Chondrocyte (in vitro differentiated cells): ENCODE measurements at regions not wholly inside any gene's neighbourhood (a gene's known extent, or its start where the extent isn't known, plus 50 kb on each side); places are given as distances from the start of the nearest gene placed in this dataset.

Source experiments
- DNase-seq: peaks from one replicate; pipeline ENCODE4 v3.0.0; 2021; ENCODE audit warnings: mixed read lengths, low spot score
- H3K27ac Mint-ChIP-seq: one replicate; pipeline ENCODE4 v1.8.0; 2021; ENCODE audit warnings: mild to moderate bottlenecking, moderate library complexity, mixed read lengths; ENCODE audit not compliant: unreplicated experiment
- H3K27me3 Mint-ChIP-seq: 2 replicates; pipeline ENCODE4 v1.8.0; 2021; ENCODE audit warnings: low read depth, mixed read lengths
- H3K36me3 Mint-ChIP-seq: 2 replicates; pipeline ENCODE4 v1.8.0; 2021; ENCODE audit warnings: low read depth, mixed read lengths
- H3K4me1 Mint-ChIP-seq: 2 replicates; pipeline ENCODE4 v1.8.0; 2021; ENCODE audit warnings: low read depth, mild to moderate bottlenecking, mixed read lengths
- H3K4me3 Mint-ChIP-seq: one replicate; pipeline ENCODE4 v1.8.0; 2021; ENCODE audit warnings: mild to moderate bottlenecking, moderate library complexity, mixed read lengths; ENCODE audit not compliant: unreplicated experiment
- H3K9me3 Mint-ChIP-seq: 2 replicates; pipeline ENCODE4 v1.8.0; 2021; ENCODE audit warnings: low read depth, mixed read lengths
- TF ChIP-seq, protein P1 (sequence below): fragments of 200-600 bp; sonication (generic); IDR thresholded peaks from 2 replicates; pipeline ENCODE4 v1.5.0; 2021; ENCODE audit warnings: antibody characterized with exemption, mild to moderate bottlenecking, moderate library complexity

DNA sequence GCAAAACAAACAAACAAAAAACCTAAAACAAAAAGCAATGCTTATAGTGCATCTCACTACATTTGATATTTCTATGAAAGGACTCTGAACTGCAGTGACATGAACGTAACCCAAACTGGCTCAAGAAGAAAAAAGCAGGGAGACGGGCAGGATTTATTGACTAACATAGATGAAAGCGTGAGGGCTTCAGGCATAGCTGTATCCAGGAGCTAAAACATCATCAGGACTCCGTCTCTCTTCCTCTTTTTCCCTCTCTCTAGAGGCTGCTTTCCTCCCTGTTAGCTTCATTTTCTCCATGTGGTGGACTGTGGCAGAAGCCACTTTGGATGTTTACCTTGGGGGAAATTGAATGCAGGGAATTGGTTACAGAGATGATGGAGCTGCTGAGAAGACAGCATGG, 418.2 kb upstream of the PROK2 start:
- Mint-ChIP-seq H3K4me1 (no peaks in the 10 kb centered on the region), H3K9me3 (peaks cover 11% of the 10 kb centered on the region), H3K36me3 (peaks cover 3% of the 10 kb centered on the region), H3K4me3 (no peak overlapping the region), H3K27me3 (peaks cover 17% of the 10 kb centered on the region), H3K27ac (no peak overlapping the region)
- no peak for DNase-seq
- TF ChIP-seq, protein P1, sequence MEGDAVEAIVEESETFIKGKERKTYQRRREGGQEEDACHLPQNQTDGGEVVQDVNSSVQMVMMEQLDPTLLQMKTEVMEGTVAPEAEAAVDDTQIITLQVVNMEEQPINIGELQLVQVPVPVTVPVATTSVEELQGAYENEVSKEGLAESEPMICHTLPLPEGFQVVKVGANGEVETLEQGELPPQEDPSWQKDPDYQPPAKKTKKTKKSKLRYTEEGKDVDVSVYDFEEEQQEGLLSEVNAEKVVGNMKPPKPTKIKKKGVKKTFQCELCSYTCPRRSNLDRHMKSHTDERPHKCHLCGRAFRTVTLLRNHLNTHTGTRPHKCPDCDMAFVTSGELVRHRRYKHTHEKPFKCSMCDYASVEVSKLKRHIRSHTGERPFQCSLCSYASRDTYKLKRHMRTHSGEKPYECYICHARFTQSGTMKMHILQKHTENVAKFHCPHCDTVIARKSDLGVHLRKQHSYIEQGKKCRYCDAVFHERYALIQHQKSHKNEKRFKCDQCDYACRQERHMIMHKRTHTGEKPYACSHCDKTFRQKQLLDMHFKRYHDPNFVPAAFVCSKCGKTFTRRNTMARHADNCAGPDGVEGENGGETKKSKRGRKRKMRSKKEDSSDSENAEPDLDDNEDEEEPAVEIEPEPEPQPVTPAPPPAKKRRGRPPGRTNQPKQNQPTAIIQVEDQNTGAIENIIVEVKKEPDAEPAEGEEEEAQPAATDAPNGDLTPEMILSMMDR: no peak

DNA sequence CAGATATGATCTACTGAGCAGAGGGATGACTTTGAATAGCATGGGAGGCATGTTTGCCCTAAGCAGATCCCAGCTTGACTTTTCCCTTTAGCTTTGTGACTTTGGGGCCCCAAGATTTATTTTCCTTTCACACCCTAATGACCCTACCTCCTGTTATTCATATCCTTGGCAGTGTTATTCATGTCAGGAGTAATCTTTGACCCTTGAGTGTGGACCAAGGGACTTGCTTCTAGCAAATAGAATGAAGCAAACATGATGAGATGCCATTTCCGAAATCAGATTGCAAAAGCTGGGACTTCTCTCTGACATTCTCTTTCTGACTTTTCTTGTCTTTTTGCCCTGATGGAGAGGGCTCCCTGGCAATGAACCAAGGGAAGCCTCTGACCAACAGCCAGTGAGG, 415.4 kb upstream of the PROK2 start:
- Mint-ChIP-seq H3K27me3 (peaks cover 17% of the 10 kb centered on the region), H3K9me3 (peaks cover 11% of the 10 kb centered on the region), H3K36me3 (peaks cover 3% of the 10 kb centered on the region), H3K27ac (no peak overlapping the region), H3K4me1 (no peaks in the 10 kb centered on the region), H3K4me3 (no peak overlapping the region)
- no peak for DNase-seq
- TF ChIP-seq, protein P1: no peak

DNA sequence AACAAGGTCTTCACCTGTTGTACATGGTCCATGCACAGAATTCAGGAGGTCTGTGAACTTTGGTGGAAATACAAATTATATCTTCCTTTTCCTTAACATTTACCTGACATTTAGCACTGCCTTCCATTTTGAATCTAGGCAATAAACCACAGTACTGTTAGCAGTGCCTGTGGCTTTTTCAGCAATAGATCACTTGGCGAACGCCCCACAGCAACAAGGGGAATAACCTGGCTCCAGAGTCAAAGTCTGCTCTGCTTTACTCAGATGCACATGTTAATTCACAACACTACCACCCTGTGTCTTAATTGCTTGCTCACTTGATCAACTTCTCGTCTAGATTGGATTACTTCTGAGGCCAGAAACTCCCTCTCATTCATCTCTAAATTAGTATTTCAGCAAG, 414.6 kb upstream of the PROK2 start:
- H3K27me3 Mint-ChIP-seq: peaks cover 12% of the 10 kb centered on the region
- no peak for DNase-seq
- no peak overlapping the region for H3K27ac Mint-ChIP-seq
- peaks cover 3% of the 10 kb centered on the region for H3K36me3 Mint-ChIP-seq
- peaks cover 11% of the 10 kb centered on the region for H3K9me3 Mint-ChIP-seq
- H3K4me3 Mint-ChIP-seq: no peak overlapping the region
- TF ChIP-seq, protein P1: no peak
- H3K4me1 Mint-ChIP-seq: no peaks in the 10 kb centered on the region

DNA sequence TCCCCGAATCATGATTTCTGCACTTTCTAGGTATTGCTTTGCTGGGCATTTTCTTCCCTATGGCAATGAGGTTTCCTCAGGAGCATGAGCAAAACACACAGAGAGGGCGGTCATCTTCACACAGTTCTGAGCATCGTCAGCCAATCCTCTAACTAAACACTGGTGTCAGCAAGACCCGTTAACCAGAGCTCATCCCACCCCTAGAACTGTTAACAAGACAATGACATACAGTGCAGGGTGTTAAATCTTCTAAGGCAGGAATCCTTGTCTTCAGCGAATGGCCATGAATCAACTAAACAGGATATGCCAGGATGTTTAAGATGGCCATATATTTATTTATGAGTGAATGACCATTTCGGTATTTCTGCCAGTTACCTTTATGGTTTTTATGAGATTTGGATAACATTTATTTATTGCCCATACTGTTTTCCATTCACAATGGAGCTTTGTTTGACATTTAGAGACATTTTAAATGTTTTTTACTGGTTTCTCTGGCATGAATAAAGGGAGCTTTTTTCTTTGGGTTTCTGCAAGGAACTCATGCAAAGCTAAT, 411.5 kb upstream of the PROK2 start:
- no peak overlapping the region for H3K4me3 Mint-ChIP-seq
- peaks cover 10% of the 10 kb centered on the region for H3K27me3 Mint-ChIP-seq
- H3K27ac Mint-ChIP-seq: no peak overlapping the region
- peaks cover 16% of the 10 kb centered on the region for H3K9me3 Mint-ChIP-seq
- DNase-seq: no peak
- H3K36me3 Mint-ChIP-seq: peaks cover 3% of the 10 kb centered on the region
- peaks cover 14% of the 10 kb centered on the region for H3K4me1 Mint-ChIP-seq
- TF ChIP-seq, protein P1: no peak

DNA sequence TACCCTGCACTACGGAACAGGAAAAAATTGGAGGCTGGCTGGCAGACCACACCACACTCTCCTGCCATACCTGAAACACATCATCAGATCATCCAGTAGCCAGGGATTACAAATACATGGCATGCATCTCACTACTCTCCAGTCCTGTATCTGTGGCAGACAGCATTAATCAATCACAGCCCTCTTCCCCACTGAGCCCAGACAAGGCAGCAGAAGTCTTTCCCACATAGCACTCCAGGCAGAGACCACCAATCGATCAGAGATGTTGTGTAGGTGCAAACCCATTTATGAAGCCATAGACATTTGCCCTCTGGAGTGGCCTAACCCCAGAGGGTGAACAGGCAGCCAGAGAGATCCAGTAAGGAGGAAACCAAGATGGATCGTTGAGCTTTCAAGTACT, 410.9 kb upstream of the PROK2 start:
- peaks cover 14% of the 10 kb centered on the region for H3K4me1 Mint-ChIP-seq
- H3K4me3 Mint-ChIP-seq: no peak overlapping the region
- H3K27ac Mint-ChIP-seq: no peak overlapping the region
- TF ChIP-seq, protein P1: no peak
- H3K36me3 Mint-ChIP-seq: peaks cover 3% of the 10 kb centered on the region
- DNase-seq: no peak
- H3K27me3 Mint-ChIP-seq: peaks cover 10% of the 10 kb centered on the region
- H3K9me3 Mint-ChIP-seq: peaks cover 14% of the 10 kb centered on the region
